IPS-20b (cell line): ENCODE measurements at regions not wholly inside any gene's neighbourhood (a gene's known extent, or its start where the extent isn't known, plus 50 kb on each side); places are given as distances from the start of the nearest gene placed in this dataset.

ENCODE experiments used
- H3K27ac ChIP-seq: one replicate; pipeline ENCODE4 v1.5.1; 2013; ENCODE audit warnings: low read length
- H3K27me3 ChIP-seq: 2 replicates; pipeline ENCODE4 v1.6.1; 2013; ENCODE audit warnings: mild to moderate bottlenecking, low read length, inconsistent platforms; ENCODE audit not compliant: insufficient read depth
- H3K36me3 ChIP-seq: 2 replicates; pipeline ENCODE4 v1.6.1; 2013; ENCODE audit warnings: low read depth, mild to moderate bottlenecking, inconsistent platforms, low read length, moderate library complexity; ENCODE audit not compliant: insufficient read depth
- H3K4me1 ChIP-seq: 2 replicates; pipeline ENCODE4 v1.6.1; 2013; ENCODE audit warnings: mild to moderate bottlenecking, control low read depth, inconsistent platforms, low read length, moderate library complexity; ENCODE audit not compliant: insufficient read depth
- H3K4me3 ChIP-seq: 2 replicates; pipeline ENCODE4 v1.5.1; 2013; ENCODE audit warnings: mild to moderate bottlenecking, low read length, inconsistent platforms
- H3K9ac ChIP-seq: 2 replicates; pipeline ENCODE4 v1.6.1; 2013; ENCODE audit warnings: low read depth, mild to moderate bottlenecking, inconsistent platforms, low read length, moderate library complexity
- H3K9me3 ChIP-seq: 2 replicates; pipeline ENCODE4 v1.6.1; 2013; ENCODE audit warnings: mild to moderate bottlenecking, low read depth, low read length, inconsistent platforms; ENCODE audit not compliant: insufficient read depth

DNA sequence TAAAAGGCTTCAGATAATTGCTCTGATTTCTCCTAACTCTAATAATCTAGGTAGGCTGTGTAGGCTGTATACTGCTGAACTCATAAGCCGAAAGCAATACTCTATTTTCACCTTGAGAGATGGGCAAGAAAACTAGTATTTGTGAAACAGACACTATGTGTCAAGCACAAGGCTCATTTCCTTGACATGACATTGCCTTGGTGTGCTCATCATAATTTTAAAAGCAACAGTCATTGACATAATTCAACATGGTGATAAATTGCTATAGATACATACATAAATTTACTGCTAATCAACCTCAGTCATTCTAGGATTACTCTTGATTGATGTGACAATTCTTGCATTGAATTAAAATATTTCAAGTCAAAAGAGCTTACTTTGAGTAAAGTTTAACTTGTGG is 304.7 kb downstream of the CNTN3 start:
- Histone ChIP-seq H3K9ac (no peak overlapping the region), H3K36me3 (no peaks in the 10 kb centered on the region), H3K27me3 (no peaks in the 10 kb centered on the region), H3K9me3 (no peaks in the 10 kb centered on the region), H3K4me3 (no peak overlapping the region), H3K4me1 (no peaks in the 10 kb centered on the region), H3K27ac (no peak overlapping the region)

GRCh38 chr3:74304424-74304823 is 310.0 kb downstream of the CNTN3 start:
- Histone ChIP-seq H3K9ac (no peak overlapping the region), H3K36me3 (no peaks in the 10 kb centered on the region), H3K4me3 (no peak overlapping the region), H3K9me3 (no peaks in the 10 kb centered on the region), H3K4me1 (no peaks in the 10 kb centered on the region), H3K27ac (no peak overlapping the region), H3K27me3 (no peaks in the 10 kb centered on the region)

DNA sequence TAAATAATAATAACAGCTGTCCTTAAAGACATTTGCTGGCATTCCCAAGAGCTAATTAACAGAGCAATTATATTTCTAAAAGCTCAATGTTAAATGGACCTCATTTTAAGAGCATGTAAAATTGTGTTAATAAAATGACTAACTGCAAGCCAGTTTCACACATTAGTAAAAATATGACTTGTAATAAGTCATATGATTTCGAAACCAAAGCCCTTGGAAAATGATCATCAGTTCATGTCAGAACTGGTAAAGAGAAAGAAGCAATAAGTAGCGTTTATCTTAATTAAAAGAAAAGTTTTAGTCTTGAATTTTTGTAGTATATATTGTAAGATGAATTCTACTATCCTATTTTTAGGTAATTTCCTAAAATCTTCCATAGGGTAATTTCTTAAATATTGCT is 310.7 kb downstream of the CNTN3 start:
- H3K9ac ChIP-seq, result no peak overlapping the region
- H3K36me3 ChIP-seq, result no peaks in the 10 kb centered on the region
- H3K4me1 ChIP-seq, result no peaks in the 10 kb centered on the region
- no peaks in the 10 kb centered on the region for H3K27me3 ChIP-seq
- no peaks in the 10 kb centered on the region for H3K9me3 ChIP-seq
- no peak overlapping the region for H3K27ac ChIP-seq
- no peak overlapping the region for H3K4me3 ChIP-seq

- Histone ChIP-seq H3K4me1 (no peaks in the 10 kb centered on the region), H3K27me3 (no peaks in the 10 kb centered on the region), H3K4me3 (no peak overlapping the region), H3K9ac (no peak overlapping the region), H3K36me3 (no peaks in the 10 kb centered on the region), H3K9me3 (no peaks in the 10 kb centered on the region), H3K27ac (no peak overlapping the region)
Measured at GRCh38 chr3:74302969-74303368, 311.5 kb downstream of the CNTN3 start.

- Histone ChIP-seq H3K27ac (no peak overlapping the region), H3K9me3 (no peaks in the 10 kb centered on the region), H3K9ac (no peak overlapping the region), H3K27me3 (no peaks in the 10 kb centered on the region), H3K4me3 (no peak overlapping the region), H3K4me1 (0 out of 2 replicates have a peak, but pooled peaks cover 4% of the 10 kb centered on the region), H3K36me3 (no peaks in the 10 kb centered on the region)
Measured at GRCh38 chr3:74302281-74302680, 312.2 kb downstream of the CNTN3 start.

DNA sequence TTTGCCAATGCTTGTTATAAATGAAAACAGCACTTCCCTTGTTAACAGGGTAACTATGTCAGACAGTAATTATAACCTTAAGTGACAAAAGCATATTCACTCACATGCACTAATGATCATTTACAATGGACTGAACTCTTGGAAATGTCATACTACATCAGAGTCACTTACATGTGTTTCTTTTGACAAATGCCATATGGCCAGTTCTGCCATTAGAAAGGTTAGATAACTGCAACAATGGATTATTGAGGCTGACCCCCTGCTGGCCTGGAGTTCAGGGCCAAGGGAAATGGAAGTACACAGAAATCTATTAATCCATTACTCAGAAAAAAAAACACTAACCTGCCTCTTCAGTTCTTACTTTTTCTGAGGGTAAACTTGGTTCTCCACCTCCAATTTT is 313.4 kb downstream of the CNTN3 start:
- no peaks in the 10 kb centered on the region for H3K27me3 ChIP-seq
- H3K9ac ChIP-seq, result no peak overlapping the region
- H3K4me3 ChIP-seq, result no peak overlapping the region
- H3K9me3 ChIP-seq, result no peaks in the 10 kb centered on the region
- no peaks in the 10 kb centered on the region for H3K36me3 ChIP-seq
- H3K27ac ChIP-seq, result no peak overlapping the region
- 0 out of 2 replicates have a peak, but pooled peaks cover 4% of the 10 kb centered on the region for H3K4me1 ChIP-seq

DNA sequence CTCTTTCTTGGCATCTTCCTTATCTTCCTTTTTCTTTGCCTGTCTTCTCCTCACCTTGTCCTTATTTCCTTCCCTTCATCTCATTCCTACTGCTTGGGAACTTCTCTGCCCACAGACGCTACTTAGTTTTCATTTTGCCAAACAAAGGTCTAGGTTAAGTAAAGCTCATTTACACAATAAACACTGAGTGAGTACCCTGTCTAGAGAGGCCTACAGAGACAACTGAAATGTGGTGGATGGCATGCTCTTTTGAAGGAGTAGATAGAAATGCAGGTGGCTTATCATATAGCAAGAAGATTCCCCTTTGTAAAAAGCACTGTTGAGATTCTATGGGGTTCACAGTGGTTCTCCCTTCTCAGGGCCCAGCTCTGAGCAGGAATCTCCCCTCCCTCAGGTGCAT is 319.0 kb downstream of the CNTN3 start:
- Histone ChIP-seq H3K9ac (no peak overlapping the region), H3K4me3 (no peak overlapping the region), H3K4me1 (peaks cover 6% of the 10 kb centered on the region; the same call in 1 of the 2 replicates), H3K27me3 (no peaks in the 10 kb centered on the region), H3K36me3 (no peaks in the 10 kb centered on the region), H3K27ac (no peak overlapping the region), H3K9me3 (no peaks in the 10 kb centered on the region)

GRCh38 chr3:74288761-74289160 is 325.7 kb downstream of the CNTN3 start:
- H3K36me3 ChIP-seq, result no peaks in the 10 kb centered on the region
- H3K4me1 ChIP-seq, result no peaks in the 10 kb centered on the region; the same call in 1 of the 2 replicates
- no peak overlapping the region for H3K4me3 ChIP-seq
- no peaks in the 10 kb centered on the region for H3K9me3 ChIP-seq
- no peak overlapping the region for H3K9ac ChIP-seq
- no peak overlapping the region for H3K27ac ChIP-seq
- no peaks in the 10 kb centered on the region for H3K27me3 ChIP-seq

GRCh38 chr3:74287557-74287956 is 326.9 kb downstream of the CNTN3 start:
- H3K9ac ChIP-seq, result no peak overlapping the region
- no peak overlapping the region for H3K27ac ChIP-seq
- H3K27me3 ChIP-seq, result no peaks in the 10 kb centered on the region
- H3K36me3 ChIP-seq, result no peaks in the 10 kb centered on the region
- no peak overlapping the region for H3K4me3 ChIP-seq
- H3K9me3 ChIP-seq, result no peaks in the 10 kb centered on the region
- H3K4me1 ChIP-seq, result no peaks in the 10 kb centered on the region; the same call in 1 of the 2 replicates

DNA sequence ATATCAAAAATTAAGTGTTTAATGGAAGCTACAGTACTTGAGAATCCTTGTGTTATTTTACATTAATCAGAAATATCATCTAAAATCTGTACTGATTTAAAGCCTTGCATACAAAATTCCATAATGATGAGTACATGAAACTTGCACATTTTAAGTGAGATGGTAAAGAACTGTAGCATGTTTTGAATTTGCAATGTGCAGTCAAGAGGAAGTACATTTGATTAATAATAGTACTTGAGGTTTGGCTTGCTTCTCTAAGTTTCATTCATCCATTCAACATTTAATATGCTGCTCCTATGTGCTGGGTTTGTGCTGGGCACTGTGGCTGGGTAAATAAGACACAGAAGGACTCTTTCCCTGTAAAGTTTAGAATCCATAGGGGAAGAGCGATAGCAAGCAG is 332.3 kb downstream of the CNTN3 start:
- H3K9me3 ChIP-seq, result peaks cover 5% of the 10 kb centered on the region

GRCh38 chr3:74281705-74282104 is 332.8 kb downstream of the CNTN3 start:
- H3K27me3 ChIP-seq, result no peaks in the 10 kb centered on the region
- no peaks in the 10 kb centered on the region for H3K4me1 ChIP-seq
- H3K4me3 ChIP-seq, result no peak overlapping the region
- no peak overlapping the region for H3K9ac ChIP-seq
- no peak overlapping the region for H3K27ac ChIP-seq
- H3K9me3 ChIP-seq, result peaks cover 5% of the 10 kb centered on the region
- H3K36me3 ChIP-seq, result no peaks in the 10 kb centered on the region

More for the DNA sequence above, 332.3 kb downstream of the CNTN3 start:
- H3K4me1 ChIP-seq, result no peaks in the 10 kb centered on the region
- no peak overlapping the region for H3K27ac ChIP-seq
- H3K36me3 ChIP-seq, result no peaks in the 10 kb centered on the region
- no peak overlapping the region for H3K9ac ChIP-seq
- no peaks in the 10 kb centered on the region for H3K27me3 ChIP-seq
- no peak overlapping the region for H3K4me3 ChIP-seq

- H3K9me3 ChIP-seq, result peaks cover 5% of the 10 kb centered on the region
Measured at GRCh38 chr3:74273555-74274402, 340.7 kb downstream of the CNTN3 start.

More at GRCh38 chr3:74273555-74274402, 340.7 kb downstream of the CNTN3 start:
- H3K4me1 ChIP-seq, result no peaks in the 10 kb centered on the region
- no peaks in the 10 kb centered on the region for H3K36me3 ChIP-seq
- no peaks in the 10 kb centered on the region for H3K27me3 ChIP-seq
- no peak overlapping the region for H3K4me3 ChIP-seq
- no peak overlapping the region for H3K9ac ChIP-seq
- no peak overlapping the region for H3K27ac ChIP-seq
